Activated naive CD8-positive, alpha-beta T cell treated with anti-CD3 and anti-CD28 coated beads for 36 hours (primary cell): ENCODE measurements at regions not wholly inside any gene's neighbourhood (a gene's known extent, or its start where the extent isn't known, plus 50 kb on each side); places are given as distances from the start of the nearest gene placed in this dataset.
A peak's percentile ranks its signal among the peaks of the same experiment; 100 is the strongest.

Experiments
- DNase-seq: peaks from one replicate; pipeline ENCODE4 v3.0.0; 2021
- H3K27ac Mint-ChIP-seq: one replicate; pipeline ENCODE4 v1.8.0; 2022; ENCODE audit warnings: mild to moderate bottlenecking, moderate library complexity, mixed read lengths
- H3K27me3 Mint-ChIP-seq: one replicate; pipeline ENCODE4 v1.8.0; 2022; ENCODE audit warnings: mild to moderate bottlenecking, mixed read lengths
- H3K36me3 Mint-ChIP-seq: one replicate; pipeline ENCODE4 v1.8.0; 2021; ENCODE audit warnings: mild to moderate bottlenecking, mixed read lengths
- H3K4me1 Mint-ChIP-seq: one replicate; pipeline ENCODE4 v1.8.0; 2021; ENCODE audit warnings: mixed read lengths
- H3K4me3 Mint-ChIP-seq: one replicate; pipeline ENCODE4 v1.8.0; 2022; ENCODE audit warnings: mild to moderate bottlenecking, moderate library complexity, mixed read lengths
- H3K9me3 Mint-ChIP-seq: one replicate; pipeline ENCODE4 v1.8.0; 2022; ENCODE audit warnings: mixed read lengths

DNA sequence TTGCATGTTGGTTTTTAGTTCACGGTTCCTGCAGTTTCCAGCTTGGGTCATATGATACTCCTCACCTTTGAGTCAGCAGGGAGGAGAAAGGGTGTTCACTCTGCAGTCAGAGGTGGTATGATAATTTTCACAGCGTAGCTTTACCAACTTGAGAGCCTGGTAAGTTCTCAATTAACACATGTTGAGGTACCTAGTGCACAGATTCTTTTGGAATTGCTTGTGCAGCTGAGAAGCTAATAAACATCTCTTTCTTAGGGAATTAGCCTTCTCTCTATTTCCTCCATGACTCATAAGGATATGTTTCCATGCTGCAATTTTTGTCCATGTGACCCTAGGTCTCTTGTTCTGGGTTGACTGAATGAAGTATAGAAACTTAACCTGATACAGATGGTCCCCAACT lies 166.6 kb downstream of the KIF20B start:
- no peak for DNase-seq
- no peak overlapping the region for H3K4me3 Mint-ChIP-seq
- H3K36me3 Mint-ChIP-seq: no peaks in the 10 kb centered on the region
- no peaks in the 10 kb centered on the region for H3K4me1 Mint-ChIP-seq
- H3K27ac Mint-ChIP-seq: no peak overlapping the region
- H3K27me3 Mint-ChIP-seq: peaks cover 11% of the 10 kb centered on the region
- no peaks in the 10 kb centered on the region for H3K9me3 Mint-ChIP-seq

DNA sequence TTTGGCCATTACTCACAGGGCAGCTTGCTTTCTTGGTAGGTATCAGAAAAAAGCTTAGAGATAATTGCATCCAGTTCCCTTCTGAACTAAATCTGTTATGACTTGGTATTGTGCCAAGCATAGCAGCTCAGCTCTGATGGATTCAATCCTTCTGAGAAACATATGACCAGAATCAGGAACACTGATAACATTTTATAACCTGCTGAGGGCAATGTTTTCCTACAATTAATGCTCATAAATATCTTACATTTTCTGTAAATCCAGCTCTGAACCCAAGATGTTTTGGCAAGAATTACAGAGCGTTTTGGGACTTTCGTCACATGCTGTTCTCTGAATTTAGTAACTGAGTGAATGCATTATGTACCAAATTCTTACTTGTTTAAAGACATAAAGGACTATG lies 167.8 kb downstream of the KIF20B start:
- Mint-ChIP-seq H3K27ac (no peak overlapping the region), H3K9me3 (no peaks in the 10 kb centered on the region), H3K36me3 (no peaks in the 10 kb centered on the region), H3K4me1 (no peaks in the 10 kb centered on the region), H3K4me3 (no peak overlapping the region), H3K27me3 (peaks cover 11% of the 10 kb centered on the region)
- no peak for DNase-seq

DNA sequence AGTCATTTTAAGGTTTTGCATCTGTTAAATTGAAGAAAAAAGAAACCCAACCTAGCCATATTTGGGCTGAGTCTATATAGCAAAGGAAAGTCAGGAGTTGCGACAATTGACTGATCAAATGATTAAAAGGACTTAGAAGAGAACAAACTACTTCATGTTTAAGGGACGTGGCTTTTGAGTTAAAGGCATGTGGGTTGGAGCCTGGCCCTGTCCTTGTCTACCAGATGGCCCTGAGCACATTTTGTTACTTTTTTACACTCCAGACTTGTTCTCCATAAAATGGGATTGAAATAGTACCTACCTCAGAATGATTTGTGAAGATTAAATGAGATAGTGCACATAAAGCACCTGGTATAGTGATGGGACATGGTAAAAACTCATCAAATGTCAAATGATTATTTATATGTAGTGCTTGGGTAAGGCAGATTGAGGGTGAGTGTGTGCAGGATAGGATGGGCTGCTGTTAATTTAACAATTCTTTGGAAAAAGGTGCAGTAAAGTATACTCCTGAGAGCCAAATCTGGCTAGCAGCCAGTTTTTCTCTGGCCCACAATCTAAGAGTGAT lies 168.3 kb downstream of the KIF20B start:
- Mint-ChIP-seq H3K27me3 (peaks cover 11% of the 10 kb centered on the region), H3K9me3 (no peaks in the 10 kb centered on the region), H3K27ac (no peak overlapping the region), H3K36me3 (no peaks in the 10 kb centered on the region), H3K4me1 (no peaks in the 10 kb centered on the region), H3K4me3 (no peak overlapping the region)
- no peak for DNase-seq

- Mint-ChIP-seq H3K4me1 (no peaks in the 10 kb centered on the region), H3K27ac (no peak overlapping the region), H3K27me3 (peaks cover 16% of the 10 kb centered on the region), H3K36me3 (no peaks in the 10 kb centered on the region), H3K4me3 (no peak overlapping the region), H3K9me3 (no peaks in the 10 kb centered on the region)
- no peak for DNase-seq
Measured at GRCh38 chr10:89870936-89871335, 169.5 kb downstream of the KIF20B start.

DNA sequence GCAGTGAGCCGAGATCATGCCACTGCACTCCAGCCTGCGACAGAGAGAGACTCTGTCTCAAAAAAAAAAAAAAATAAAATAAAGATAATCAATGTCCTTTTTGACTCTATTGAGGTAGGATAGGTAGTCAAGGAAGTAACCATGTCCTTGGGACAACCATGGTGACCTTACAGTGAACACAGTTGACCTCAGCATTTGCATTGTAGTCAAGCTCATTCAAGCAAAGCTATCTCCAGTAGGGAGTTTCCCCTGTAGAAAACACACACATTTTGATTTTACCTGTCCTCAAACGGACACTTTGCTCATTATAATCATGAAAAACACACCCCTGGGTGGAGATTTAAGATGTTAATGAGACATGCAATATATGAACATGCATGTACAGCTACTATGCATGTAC lies 171.7 kb downstream of the KIF20B start:
- H3K4me3 Mint-ChIP-seq: no peak overlapping the region

DNA sequence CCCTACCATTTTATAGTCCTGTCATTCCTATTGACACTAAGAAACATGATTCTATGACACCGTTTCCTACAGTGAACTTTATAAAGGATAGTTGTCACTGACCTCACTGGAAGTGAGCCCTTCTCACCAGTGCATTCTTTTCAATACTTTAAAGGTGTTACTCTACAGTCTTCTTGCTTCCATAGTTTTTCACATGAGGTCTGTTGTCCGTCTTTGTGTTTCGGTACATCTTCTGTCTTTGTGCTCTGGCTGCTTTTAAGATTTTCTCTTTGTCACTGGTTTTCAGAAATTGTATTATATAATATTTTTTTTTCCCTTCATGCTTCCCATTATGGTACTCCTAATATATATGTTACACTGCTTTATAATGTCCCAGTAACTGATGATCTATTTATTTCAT lies 174.2 kb downstream of the KIF20B start:
- Mint-ChIP-seq H3K9me3 (no peaks in the 10 kb centered on the region), H3K36me3 (no peaks in the 10 kb centered on the region), H3K4me3 (no peak overlapping the region), H3K4me1 (no peaks in the 10 kb centered on the region), H3K27ac (no peak overlapping the region), H3K27me3 (peaks cover 5% of the 10 kb centered on the region)
- DNase-seq: no peak

More for the DNA sequence above, 171.7 kb downstream of the KIF20B start:
- Mint-ChIP-seq H3K36me3 (no peaks in the 10 kb centered on the region), H3K27me3 (peaks cover 16% of the 10 kb centered on the region), H3K9me3 (no peaks in the 10 kb centered on the region), H3K27ac (no peak overlapping the region), H3K4me1 (no peaks in the 10 kb centered on the region)
- no peak for DNase-seq

DNA sequence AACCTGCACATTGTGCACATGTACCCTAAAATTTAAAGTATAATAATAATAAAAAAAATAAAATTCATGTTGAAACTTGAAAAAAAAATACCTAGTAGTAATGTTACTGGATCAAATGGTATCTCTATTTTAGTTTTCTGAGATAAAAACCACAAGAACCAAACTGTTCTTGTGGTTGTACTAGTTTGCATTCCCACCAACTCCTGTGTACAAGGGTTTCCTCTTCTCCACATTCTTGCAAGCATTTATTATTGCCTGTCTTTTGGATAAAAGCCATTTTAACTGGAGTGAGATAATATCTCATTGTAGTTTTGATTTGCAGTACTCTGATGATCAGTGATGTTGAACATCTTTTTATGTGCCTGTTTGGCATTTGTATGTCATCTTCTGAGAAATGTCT lies 177.7 kb downstream of the KIF20B start:
- Mint-ChIP-seq H3K4me3 (no peak overlapping the region), H3K4me1 (no peaks in the 10 kb centered on the region), H3K27me3 (peaks cover 27% of the 10 kb centered on the region), H3K36me3 (peaks cover 2% of the 10 kb centered on the region), H3K27ac (no peak overlapping the region), H3K9me3 (peaks cover 10% of the 10 kb centered on the region)
- DNase-seq: no peak

DNA sequence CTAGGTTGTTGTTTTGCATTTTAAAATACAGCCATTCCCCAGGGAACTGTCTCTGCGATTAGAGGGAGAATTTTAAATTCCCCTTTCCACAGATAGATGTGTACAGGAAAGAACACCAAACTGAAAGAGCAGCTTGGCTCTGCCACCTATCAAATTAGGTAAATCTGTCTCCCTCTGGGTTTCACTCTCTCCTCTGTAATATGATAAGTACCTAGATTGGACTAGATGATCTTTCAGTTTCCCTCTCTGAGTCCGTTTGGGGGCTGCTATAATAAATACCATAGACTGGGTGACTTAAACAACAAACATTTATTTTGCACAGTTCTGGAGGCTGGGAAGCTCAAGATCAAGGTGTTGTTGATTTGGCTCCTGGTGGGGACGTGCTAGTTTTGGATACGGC lies 186.0 kb downstream of the KIF20B start:
- H3K27me3 Mint-ChIP-seq: peaks cover 18% of the 10 kb centered on the region
- DNase-seq: no peak
- H3K4me3 Mint-ChIP-seq: no peak overlapping the region
- peaks cover 2% of the 10 kb centered on the region for H3K36me3 Mint-ChIP-seq
- H3K9me3 Mint-ChIP-seq: peaks cover 3% of the 10 kb centered on the region
- no peaks in the 10 kb centered on the region for H3K4me1 Mint-ChIP-seq
- H3K27ac Mint-ChIP-seq: no peak overlapping the region

DNA sequence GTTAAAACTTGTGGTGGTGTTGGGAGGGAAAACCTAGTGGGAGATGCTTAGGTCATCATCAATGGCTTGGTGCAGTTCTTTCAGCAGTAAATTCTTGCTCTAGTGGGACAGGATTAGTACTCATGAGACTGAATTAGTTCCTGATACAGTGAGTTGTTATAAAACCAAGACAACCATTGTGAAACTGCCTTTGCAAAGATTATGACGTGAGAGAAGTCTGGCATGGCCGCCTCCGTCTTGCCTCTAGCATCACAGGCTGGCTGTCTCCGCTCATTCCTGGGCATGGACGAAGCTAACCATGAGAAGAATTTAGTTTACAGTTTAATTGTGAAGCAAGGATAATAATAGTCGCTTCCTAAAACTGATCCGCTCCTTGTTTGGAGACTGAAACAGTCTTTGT lies 186.4 kb downstream of the KIF20B start:
- DNase-seq: no peak
- Mint-ChIP-seq H3K9me3 (no peaks in the 10 kb centered on the region), H3K27ac (no peak overlapping the region), H3K36me3 (no peaks in the 10 kb centered on the region), H3K4me3 (no peak overlapping the region), H3K4me1 (no peaks in the 10 kb centered on the region), H3K27me3 (peaks cover 14% of the 10 kb centered on the region)

DNA sequence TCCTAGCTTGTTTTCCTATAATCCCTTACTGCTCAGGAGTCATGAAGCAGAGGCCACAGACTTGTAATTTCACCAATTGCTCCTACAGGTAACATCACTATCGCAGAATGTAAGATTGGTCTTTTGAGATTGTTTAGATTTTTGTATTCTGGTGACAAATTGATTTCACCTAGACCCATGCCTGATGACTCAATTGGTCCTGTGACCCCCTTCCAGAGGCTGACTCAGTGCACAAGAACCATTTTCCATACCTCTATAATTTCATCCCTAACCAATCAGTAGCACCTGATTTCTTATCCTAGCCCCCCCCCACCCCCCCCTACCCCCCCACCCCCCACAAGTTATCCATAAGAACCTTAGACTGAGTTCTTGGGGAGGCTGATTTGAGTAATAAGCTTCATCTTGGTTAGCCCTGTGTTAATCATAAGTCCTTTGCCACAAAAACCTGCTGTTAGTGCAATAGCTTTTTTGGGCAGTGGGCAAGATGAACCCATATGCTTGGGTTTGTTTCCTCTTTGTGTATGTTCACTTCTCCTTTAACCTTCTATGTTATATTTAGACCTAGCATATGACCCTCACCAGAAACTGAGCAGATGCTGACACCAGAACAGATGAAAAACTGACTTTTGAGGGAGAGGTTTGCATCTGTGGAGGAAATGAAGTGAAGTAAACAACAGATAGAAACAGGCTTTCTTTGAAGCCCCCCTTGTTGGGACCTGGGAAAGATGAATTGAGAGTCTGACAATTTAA lies 187.1 kb downstream of the KIF20B start:
- Mint-ChIP-seq H3K9me3 (no peaks in the 10 kb centered on the region), H3K36me3 (no peaks in the 10 kb centered on the region), H3K27me3 (peaks cover 16% of the 10 kb centered on the region), H3K4me1 (no peaks in the 10 kb centered on the region), H3K27ac (no peak overlapping the region), H3K4me3 (no peak overlapping the region)
- DNase-seq: no peak

- Mint-ChIP-seq H3K27me3 (peaks cover 16% of the 10 kb centered on the region), H3K27ac (peak overlapping the region; percentile 6), H3K4me3 (no peak overlapping the region), H3K36me3 (no peaks in the 10 kb centered on the region), H3K4me1 (no peaks in the 10 kb centered on the region), H3K9me3 (no peaks in the 10 kb centered on the region)
- no peak for DNase-seq
Measured at GRCh38 chr10:89889606-89890005, 188.2 kb downstream of the KIF20B start.

GRCh38 chr10:89891006-89891535 lies 189.7 kb downstream of the KIF20B start:
- Mint-ChIP-seq H3K4me1 (no peaks in the 10 kb centered on the region), H3K27ac (no peak overlapping the region), H3K9me3 (no peaks in the 10 kb centered on the region), H3K36me3 (no peaks in the 10 kb centered on the region), H3K27me3 (peaks cover 12% of the 10 kb centered on the region), H3K4me3 (no peak overlapping the region)
- DNase-seq: no peak

DNA sequence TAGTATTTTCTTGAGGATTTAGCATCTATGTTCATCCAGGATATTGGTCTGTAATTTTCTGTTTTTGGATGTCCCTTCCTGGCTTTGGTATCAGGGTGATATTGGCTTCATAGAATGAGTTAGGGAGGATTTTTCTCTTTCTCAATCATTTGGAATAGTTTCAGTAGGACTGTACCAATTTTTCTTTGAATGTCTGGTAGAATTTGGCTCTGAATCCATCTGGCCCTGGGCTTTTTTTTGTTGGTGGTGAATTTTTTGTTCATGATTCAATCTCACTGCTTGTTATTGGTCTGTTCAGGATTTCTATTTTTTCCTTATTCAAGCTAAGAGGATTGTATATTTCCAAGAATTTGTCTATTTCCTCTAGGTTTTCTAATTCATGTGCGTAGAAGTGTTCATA lies 192.7 kb downstream of the KIF20B start:
- peaks cover 20% of the 10 kb centered on the region for H3K27me3 Mint-ChIP-seq
- no peaks in the 10 kb centered on the region for H3K36me3 Mint-ChIP-seq
- H3K9me3 Mint-ChIP-seq: no peaks in the 10 kb centered on the region
- H3K27ac Mint-ChIP-seq: no peak overlapping the region
- DNase-seq: no peak
- no peaks in the 10 kb centered on the region for H3K4me1 Mint-ChIP-seq
- H3K4me3 Mint-ChIP-seq: no peak overlapping the region

GRCh38 chr10:89900554-89900953 lies 199.2 kb downstream of the KIF20B start:
- H3K9me3 Mint-ChIP-seq: no peaks in the 10 kb centered on the region
- no peak overlapping the region for H3K27ac Mint-ChIP-seq
- H3K4me1 Mint-ChIP-seq: no peaks in the 10 kb centered on the region
- peaks cover 16% of the 10 kb centered on the region for H3K27me3 Mint-ChIP-seq
- no peaks in the 10 kb centered on the region for H3K36me3 Mint-ChIP-seq
- H3K4me3 Mint-ChIP-seq: no peak overlapping the region
- DNase-seq: no peak

DNA sequence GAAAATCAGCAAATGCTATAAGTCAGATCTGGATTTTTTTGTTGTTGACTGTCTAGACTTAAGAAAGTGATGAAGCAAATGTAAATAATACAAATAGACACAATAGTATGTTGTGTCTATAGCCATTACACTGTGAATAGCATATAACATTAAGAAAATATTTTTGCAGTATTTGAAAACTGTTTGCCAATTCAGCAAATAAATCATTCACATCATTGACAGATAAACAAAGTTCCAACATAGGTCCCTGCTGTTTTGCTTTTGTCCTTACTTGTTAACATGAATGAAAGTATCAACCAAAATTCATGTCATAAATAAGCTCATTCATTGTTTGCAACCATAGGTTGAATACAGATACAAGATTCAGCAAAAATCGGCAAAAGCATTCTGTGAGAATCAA lies 200.5 kb downstream of the KIF20B start:
- Mint-ChIP-seq H3K36me3 (no peaks in the 10 kb centered on the region), H3K4me1 (no peaks in the 10 kb centered on the region), H3K27me3 (peaks cover 7% of the 10 kb centered on the region), H3K9me3 (no peaks in the 10 kb centered on the region), H3K27ac (no peak overlapping the region), H3K4me3 (no peak overlapping the region)
- DNase-seq: no peak

- no peaks in the 10 kb centered on the region for H3K36me3 Mint-ChIP-seq
- no peak overlapping the region for H3K4me3 Mint-ChIP-seq
Measured at GRCh38 chr10:89904755-89905154, 203.4 kb downstream of the KIF20B start.

More at GRCh38 chr10:89904755-89905154, 203.4 kb downstream of the KIF20B start:
- Mint-ChIP-seq H3K4me1 (no peaks in the 10 kb centered on the region), H3K27ac (no peak overlapping the region), H3K27me3 (peaks cover 11% of the 10 kb centered on the region), H3K9me3 (no peaks in the 10 kb centered on the region)
- no peak for DNase-seq
